SK-N-SH (cell line): ENCODE measurements at regions not wholly inside any gene's neighbourhood (a gene's known extent, or its start where the extent isn't known, plus 50 kb on each side); places are given as distances from the start of the nearest gene placed in this dataset.

Experiments
- CTCF ChIA-PET: fragments of 300-600, 350-600 bp; formaldehyde crosslinking; extraction: SDS; loops from one replicate; lab custom pipeline; 2021; lab: Yijun Ruan, JAX
- POLR2A ChIA-PET: fragments of 350-600 bp; sonication (Branson Sonifier 250); formaldehyde crosslinking; extraction: SDS; loops from one replicate; lab custom pipeline; 2020; ENCODE audit warnings: antibody characterized with exemption, inconsistent platforms; lab: Yijun Ruan, JAX
- DNase-seq: peaks from one replicate; pipeline ENCODE4 v3.0.0; 2012
- H2AFZ ChIP-seq: fragments of 200-600 bp; sonication (generic); 2 replicates; pipeline ENCODE4 v1.8.1; 2016; ENCODE audit warnings: antibody characterized with exemption, mild to moderate bottlenecking, low read depth
- H3F3A ChIP-seq: fragments of 200-600 bp; sonication (generic); replicated peaks from 2 replicates; pipeline ENCODE3; 2016; ENCODE audit warnings: antibody characterized with exemption, mild to moderate bottlenecking; ENCODE audit not compliant: insufficient read depth
- H3K27ac ChIP-seq, 2 experiments: fragments of 200-500 bp in 1 of 2; fragments of 200-600 bp in 1 of 2; sonication (Bioruptor generic) in 1 of 2; sonication (generic), shearing (Covaris generic) in 1 of 2; 2 replicates each; pipeline versions ENCODE4 v1.5.1 to v1.6.1; 2014 to 2016; ENCODE audit warnings: low read depth in 2 of 2, inconsistent platforms in 1 of 2, low read length in 1 of 2, mild to moderate bottlenecking in 1 of 2, mixed read lengths in 1 of 2
- H3K27me3 ChIP-seq: fragments of 200-600 bp; sonication (generic), shearing (Covaris generic); 2 replicates; pipeline ENCODE4 v1.6.1; 2016; ENCODE audit warnings: mixed run types; ENCODE audit not compliant: insufficient read depth
- H3K36me3 ChIP-seq, 2 experiments: fragments of 200-500 bp in 1 of 2; fragments of 200-600 bp in 1 of 2; sonication (Bioruptor generic) in 1 of 2; sonication (generic) in 1 of 2; replicated peaks in 1 of 2; 2 replicates each; pipeline versions ENCODE3 to v1.5.1; 2014 to 2016; ENCODE audit warnings: low read length in 1 of 2, mild to moderate bottlenecking in 1 of 2; ENCODE audit not compliant: insufficient read depth in 2 of 2, control insufficient read depth in 1 of 2
- H3K4me1 ChIP-seq, 2 experiments: fragments of 200-500 bp in 1 of 2; fragments of 200-600 bp in 1 of 2; sonication (Bioruptor generic) in 1 of 2; sonication (generic), shearing (Covaris generic) in 1 of 2; 2 replicates each; pipeline versions ENCODE4 v1.5.1 to v1.6.1; 2014 to 2016; ENCODE audit warnings: low read depth in 1 of 2, low read length in 1 of 2, mixed run types in 1 of 2; ENCODE audit not compliant: insufficient read depth in 2 of 2, control insufficient read depth in 1 of 2
- H3K4me2 ChIP-seq: fragments of 200-600 bp; sonication (generic), shearing (Covaris generic); 2 replicates; pipeline ENCODE4 v1.6.1; 2017; ENCODE audit warnings: mixed run types
- H3K4me3 ChIP-seq, 2 experiments: fragments of 200-500 bp in 1 of 2; fragments of 200-600 bp in 1 of 2; sonication (Bioruptor generic) in 1 of 2; sonication (generic), shearing (Covaris generic) in 1 of 2; 2 replicates each; pipeline versions ENCODE4 v1.5.1 to v1.8.1; 2014 to 2016; ENCODE audit warnings: low read depth in 2 of 2, inconsistent platforms in 1 of 2, low read length in 1 of 2, mild to moderate bottlenecking in 1 of 2, mixed read lengths in 1 of 2, moderate library complexity in 1 of 2
- H3K79me2 ChIP-seq: fragments of 200-600 bp; sonication (generic); 2 replicates; pipeline ENCODE4 v1.8.1; 2017; ENCODE audit warnings: mild to moderate bottlenecking; ENCODE audit not compliant: insufficient read depth
- H3K9ac ChIP-seq: fragments of 200-600 bp; sonication (generic); 2 replicates; pipeline ENCODE4 v1.6.1; 2017; ENCODE audit warnings: mixed run types
- H3K9me2 ChIP-seq: fragments of 200-600 bp; sonication (generic); 2 replicates; pipeline ENCODE4 v1.6.1; 2017; ENCODE audit warnings: mixed run types
- H3K9me3 ChIP-seq: fragments of 200-600 bp; sonication (generic); 2 replicates; pipeline ENCODE4 v1.6.1; 2017; ENCODE audit warnings: mixed run types, mild to moderate bottlenecking, moderate library complexity
- H4K20me1 ChIP-seq: fragments of 200-600 bp; sonication (generic); 2 replicates; pipeline ENCODE4 v1.6.1; 2017; ENCODE audit warnings: mild to moderate bottlenecking, mixed run types; ENCODE audit not compliant: insufficient read depth
- CHD2 ChIP-seq: fragments of 150-350 bp; IDR thresholded peaks from 2 replicates; pipeline ENCODE4 v1.6.1; 2018; ENCODE audit warnings: low read length; ENCODE audit not compliant: partially characterized antibody
- ELF1 ChIP-seq: IDR thresholded peaks from 2 replicates; pipeline ENCODE4 v1.4.0; 2012
- EP300 ChIP-seq, 2 experiments: IDR thresholded peaks; 2 replicates each; pipeline versions ENCODE4 v1.4.0 to v1.6.1; 2012; ENCODE audit warnings: borderline replicate concordance in 1 of 2, low read depth in 1 of 2, low read length in 1 of 2
- EZH2phosphoT487 ChIP-seq: fragments of 200-600 bp; sonication (generic); IDR thresholded peaks from 2 replicates; pipeline ENCODE4 v1.6.1; 2017; ENCODE audit warnings: low read depth, mixed run types, mild to moderate bottlenecking, antibody characterized with exemption, moderate library complexity, borderline replicate concordance
- FOSL2 ChIP-seq: IDR thresholded peaks from 2 replicates; pipeline ENCODE4 v1.4.0; 2012; ENCODE audit warnings: low read depth, mild to moderate bottlenecking, moderate library complexity, borderline replicate concordance
- FOXJ3 ChIP-seq: sonication (generic); formaldehyde crosslinking; IDR thresholded peaks from 2 replicates; pipeline ENCODE4 v1.5.1; 2020; ENCODE audit warnings: mild to moderate bottlenecking, missing genetic modification reagents
- FOXM1 ChIP-seq: IDR thresholded peaks from 2 replicates; pipeline ENCODE4 v1.4.0; 2012; ENCODE audit warnings: low read depth, mild to moderate bottlenecking
- GABPA ChIP-seq: IDR thresholded peaks from 2 replicates; pipeline ENCODE4 v1.4.0; 2012; ENCODE audit warnings: low read depth, mild to moderate bottlenecking
- GATA2 ChIP-seq: sonication (generic); formaldehyde crosslinking; IDR thresholded peaks from 2 replicates; pipeline ENCODE4 v1.5.0; 2020; ENCODE audit warnings: mild to moderate bottlenecking, missing genetic modification reagents
- MEF2A ChIP-seq: IDR thresholded peaks from 2 replicates; pipeline ENCODE4 v1.4.0; 2012; ENCODE audit warnings: low read depth, borderline replicate concordance
- NRF1 ChIP-seq: IDR thresholded peaks from 2 replicates; pipeline ENCODE4 v1.6.1; 2012; ENCODE audit warnings: low read depth, mild to moderate bottlenecking, low read length
- POLR2AphosphoS5 ChIP-seq: IDR thresholded peaks from 2 replicates; pipeline ENCODE4 v1.6.1; 2012; ENCODE audit warnings: low read depth, low read length
- RCOR1 ChIP-seq: fragments of 150-350 bp; IDR thresholded peaks from 2 replicates; pipeline ENCODE4 v1.6.1; 2017; ENCODE audit warnings: antibody characterized with exemption, low read length
- RFX5 ChIP-seq: IDR thresholded peaks from 2 replicates; pipeline ENCODE4 v1.6.1; 2012; ENCODE audit warnings: mild to moderate bottlenecking, improper control_type of control experiment, low read length
- RXRA ChIP-seq: IDR thresholded peaks from 2 replicates; pipeline ENCODE4 v1.4.0; 2012; ENCODE audit warnings: low read depth, mild to moderate bottlenecking, borderline replicate concordance
- SMC3 ChIP-seq: IDR thresholded peaks from 2 replicates; pipeline ENCODE4 v1.6.1; 2012; ENCODE audit warnings: low read depth, low read length, improper control_type of control experiment
- TAF1 ChIP-seq: IDR thresholded peaks from 2 replicates; pipeline ENCODE4 v1.6.1; 2012; ENCODE audit warnings: low read depth, mild to moderate bottlenecking, low read length, moderate library complexity, borderline replicate concordance
- TCF12 ChIP-seq: IDR thresholded peaks from 2 replicates; pipeline ENCODE4 v1.4.0; 2012
- TEAD4 ChIP-seq: IDR thresholded peaks from 2 replicates; pipeline ENCODE4 v1.4.0; 2012; ENCODE audit warnings: mild to moderate bottlenecking, borderline replicate concordance; ENCODE audit not compliant: insufficient read depth
- WGBS: methylation state at CpG from one replicate; pipeline ENCODE4 v1.1.6; 2017; ENCODE audit warnings: low lambda C conversion rate; 5-methylcytosine and 5-hydroxymethylcytosine counted together
- TF ChIP-seq, protein P1 (sequence below): fragments of 150-350 bp; IDR thresholded peaks from 2 replicates; pipeline ENCODE4 v1.6.1; 2017; ENCODE audit warnings: antibody characterized with exemption, low read length, low read depth, borderline replicate concordance
- TF ChIP-seq, protein P2 (sequence below): IDR thresholded peaks from 2 replicates; pipeline ENCODE4 v1.4.0; 2012; ENCODE audit warnings: low read depth
- TF ChIP-seq, protein P3 (sequence below): IDR thresholded peaks from 2 replicates; pipeline ENCODE4 v1.4.0; 2012; ENCODE audit warnings: low read depth, borderline replicate concordance
- TF ChIP-seq, protein P4 (sequence below): fragments of 150-350 bp; IDR thresholded peaks from 2 replicates; pipeline ENCODE4 v1.6.1; 2016; ENCODE audit warnings: mild to moderate bottlenecking, low read depth, low read length
- TF ChIP-seq, protein P5 (sequence below): IDR thresholded peaks from 2 replicates; pipeline ENCODE4 v1.4.0; 2012; ENCODE audit warnings: low read depth, borderline replicate concordance

DNA sequence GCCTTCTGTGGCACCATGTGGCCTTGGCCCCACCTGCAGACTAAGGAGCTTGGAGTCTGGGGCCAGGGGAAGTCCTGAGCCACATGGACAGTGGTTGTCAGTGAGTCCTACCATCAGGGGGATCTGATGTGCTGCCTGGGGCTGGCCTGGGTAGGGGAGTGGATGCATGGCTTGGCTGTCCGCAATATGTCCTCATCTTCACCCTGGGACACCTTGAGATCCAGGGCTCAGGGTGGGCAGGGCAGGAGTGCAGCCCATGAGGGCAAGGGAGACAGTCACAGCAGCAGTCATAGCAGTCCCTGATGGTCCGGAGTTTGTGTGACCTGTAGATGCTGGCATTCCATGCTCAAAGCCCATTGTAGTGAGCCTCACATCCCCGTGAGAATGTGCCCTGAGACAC lies 256.8 kb upstream of the B3GAT1 start:
- Histone ChIP-seq H3K4me2 (no peak overlapping the region), H3K4me3 (no peak overlapping the region), H3K4me1 (no peaks in the 10 kb centered on the region), H3K9me3 (no peaks in the 10 kb centered on the region), H3K27ac (no peak overlapping the region), H2AFZ (no peak overlapping the region), H3K9me2 (no peaks in the 10 kb centered on the region), H3K36me3 (no peaks in the 10 kb centered on the region), H3K27me3 (no peaks in the 10 kb centered on the region), H3K9ac (no peak overlapping the region), H3F3A (no peaks in the 10 kb centered on the region), H4K20me1 (no peaks in the 10 kb centered on the region), H3K79me2 (no peaks in the 10 kb centered on the region)
- WGBS = 17% methylated on average over 1 of the region's 3 CpGs
- no peak for DNase-seq
- no peak for TF ChIP-seq RXRA
- no peak for TF ChIP-seq EP300 (IDR thresholded peaks at IDR 0.05; ENCODE audit: borderline replicate concordance in 1 of 2, low read depth in 1 of 2, low read length in 1 of 2)
- no peak for TF ChIP-seq FOXJ3 (CRISPR knock-in tag)
- TF ChIP-seq RCOR1 = no peak
- no peak for TF ChIP-seq RFX5
- no peak for TF ChIP-seq GATA2 (CRISPR knock-in tag)
- TF ChIP-seq, protein P1, sequence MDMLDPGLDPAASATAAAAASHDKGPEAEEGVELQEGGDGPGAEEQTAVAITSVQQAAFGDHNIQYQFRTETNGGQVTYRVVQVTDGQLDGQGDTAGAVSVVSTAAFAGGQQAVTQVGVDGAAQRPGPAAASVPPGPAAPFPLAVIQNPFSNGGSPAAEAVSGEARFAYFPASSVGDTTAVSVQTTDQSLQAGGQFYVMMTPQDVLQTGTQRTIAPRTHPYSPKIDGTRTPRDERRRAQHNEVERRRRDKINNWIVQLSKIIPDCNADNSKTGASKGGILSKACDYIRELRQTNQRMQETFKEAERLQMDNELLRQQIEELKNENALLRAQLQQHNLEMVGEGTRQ = no peak
- TF ChIP-seq, protein P2, sequence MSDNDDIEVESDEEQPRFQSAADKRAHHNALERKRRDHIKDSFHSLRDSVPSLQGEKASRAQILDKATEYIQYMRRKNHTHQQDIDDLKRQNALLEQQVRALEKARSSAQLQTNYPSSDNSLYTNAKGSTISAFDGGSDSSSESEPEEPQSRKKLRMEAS = no peak
- no peak for TF ChIP-seq POLR2AphosphoS5
- TF ChIP-seq CHD2 = no peak
- POLR2A ChIA-PET = no interaction called here
- CTCF ChIA-PET = no interaction called here

DNA sequence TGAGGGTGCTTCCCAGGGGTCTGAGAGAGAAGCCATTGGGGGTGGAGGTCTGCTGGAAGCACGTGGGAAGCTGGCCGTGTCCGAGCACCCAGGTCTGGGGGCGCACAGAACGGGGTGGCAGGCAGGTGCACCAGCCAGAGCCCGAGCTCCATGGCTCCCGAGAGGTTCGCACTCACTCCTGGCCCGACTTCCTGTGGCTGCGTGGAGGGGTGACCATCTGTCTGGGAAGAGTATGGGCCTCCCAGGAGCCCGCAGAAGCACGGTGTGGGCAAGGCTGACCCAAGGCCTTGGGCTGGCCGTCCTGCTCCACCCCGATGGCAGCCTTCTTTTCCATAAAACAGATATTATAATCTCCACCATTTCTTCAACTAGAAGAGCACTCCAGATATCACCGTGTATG lies 256.0 kb upstream of the B3GAT1 start:
- no peaks in the 10 kb centered on the region for H3K9me2 ChIP-seq

More for the DNA sequence above, 256.0 kb upstream of the B3GAT1 start:
- Histone ChIP-seq H3F3A (no peaks in the 10 kb centered on the region), H2AFZ (no peak overlapping the region), H3K36me3 (no peaks in the 10 kb centered on the region), H3K9me3 (no peaks in the 10 kb centered on the region), H3K27ac (no peak overlapping the region), H3K4me1 (no peaks in the 10 kb centered on the region), H3K9ac (no peak overlapping the region), H3K4me2 (no peak overlapping the region), H3K4me3 (no peak overlapping the region), H3K79me2 (no peaks in the 10 kb centered on the region), H4K20me1 (no peaks in the 10 kb centered on the region), H3K27me3 (no peaks in the 10 kb centered on the region)
- POLR2A ChIA-PET = no interaction called here
- DNase-seq = no peak
- 29% methylated on average over 8 of the region's 15 CpGs for WGBS
- CTCF ChIA-PET = no interaction called here
- TF ChIP-seq, protein P3, sequence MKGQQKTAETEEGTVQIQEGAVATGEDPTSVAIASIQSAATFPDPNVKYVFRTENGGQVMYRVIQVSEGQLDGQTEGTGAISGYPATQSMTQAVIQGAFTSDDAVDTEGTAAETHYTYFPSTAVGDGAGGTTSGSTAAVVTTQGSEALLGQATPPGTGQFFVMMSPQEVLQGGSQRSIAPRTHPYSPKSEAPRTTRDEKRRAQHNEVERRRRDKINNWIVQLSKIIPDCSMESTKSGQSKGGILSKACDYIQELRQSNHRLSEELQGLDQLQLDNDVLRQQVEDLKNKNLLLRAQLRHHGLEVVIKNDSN = no peak
- TF ChIP-seq EZH2phosphoT487 (no peak), FOXM1 (no peak), TCF12 (no peak), TEAD4 (no peak), EP300 (IDR thresholded peaks at IDR 0.05; ENCODE audit: borderline replicate concordance in 1 of 2, low read depth in 1 of 2, low read length in 1 of 2) (no peak), MEF2A (no peak), RFX5 (no peak), NRF1 (no peak), TAF1 (no peak), ELF1 (no peak), FOSL2 (no peak), GABPA (no peak), SMC3 (no peak)
- TF ChIP-seq, protein P4, sequence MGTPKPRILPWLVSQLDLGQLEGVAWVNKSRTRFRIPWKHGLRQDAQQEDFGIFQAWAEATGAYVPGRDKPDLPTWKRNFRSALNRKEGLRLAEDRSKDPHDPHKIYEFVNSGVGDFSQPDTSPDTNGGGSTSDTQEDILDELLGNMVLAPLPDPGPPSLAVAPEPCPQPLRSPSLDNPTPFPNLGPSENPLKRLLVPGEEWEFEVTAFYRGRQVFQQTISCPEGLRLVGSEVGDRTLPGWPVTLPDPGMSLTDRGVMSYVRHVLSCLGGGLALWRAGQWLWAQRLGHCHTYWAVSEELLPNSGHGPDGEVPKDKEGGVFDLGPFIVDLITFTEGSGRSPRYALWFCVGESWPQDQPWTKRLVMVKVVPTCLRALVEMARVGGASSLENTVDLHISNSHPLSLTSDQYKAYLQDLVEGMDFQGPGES = no peak
- TF ChIP-seq, protein P1 = no peak
- TF ChIP-seq, protein P5, sequence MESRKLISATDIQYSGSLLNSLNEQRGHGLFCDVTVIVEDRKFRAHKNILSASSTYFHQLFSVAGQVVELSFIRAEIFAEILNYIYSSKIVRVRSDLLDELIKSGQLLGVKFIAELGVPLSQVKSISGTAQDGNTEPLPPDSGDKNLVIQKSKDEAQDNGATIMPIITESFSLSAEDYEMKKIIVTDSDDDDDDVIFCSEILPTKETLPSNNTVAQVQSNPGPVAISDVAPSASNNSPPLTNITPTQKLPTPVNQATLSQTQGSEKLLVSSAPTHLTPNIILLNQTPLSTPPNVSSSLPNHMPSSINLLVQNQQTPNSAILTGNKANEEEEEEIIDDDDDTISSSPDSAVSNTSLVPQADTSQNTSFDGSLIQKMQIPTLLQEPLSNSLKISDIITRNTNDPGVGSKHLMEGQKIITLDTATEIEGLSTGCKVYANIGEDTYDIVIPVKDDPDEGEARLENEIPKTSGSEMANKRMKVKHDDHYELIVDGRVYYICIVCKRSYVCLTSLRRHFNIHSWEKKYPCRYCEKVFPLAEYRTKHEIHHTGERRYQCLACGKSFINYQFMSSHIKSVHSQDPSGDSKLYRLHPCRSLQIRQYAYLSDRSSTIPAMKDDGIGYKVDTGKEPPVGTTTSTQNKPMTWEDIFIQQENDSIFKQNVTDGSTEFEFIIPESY = no peak
- TF ChIP-seq, all 33 proteins: peak for 0
